ENCODE measurements at regions not wholly inside any gene's neighbourhood (a gene's known extent, or its start where the extent isn't known, plus 50 kb on each side); places are given as distances from the start of the nearest gene placed in this dataset.

DNA sequence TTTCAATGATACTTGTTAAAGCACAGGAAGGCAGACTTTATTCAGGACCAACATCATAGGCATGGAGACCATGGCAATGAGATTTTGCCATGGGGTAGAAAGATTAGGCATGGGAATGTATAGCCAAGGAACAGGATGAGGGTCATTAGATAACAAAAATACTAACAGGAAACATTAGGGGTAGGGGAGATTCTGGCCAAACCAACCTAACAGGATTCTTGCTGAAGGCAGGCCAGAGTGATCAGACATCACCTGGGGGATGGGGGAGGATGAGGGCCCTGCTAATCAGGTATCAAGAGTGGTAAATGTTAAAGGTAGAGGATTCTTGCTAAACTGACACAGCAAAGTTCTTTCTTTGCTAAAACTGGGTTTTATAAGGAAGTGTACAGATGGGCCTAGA, 481.8 kb downstream of the ETS1 start (continued):
- TF ChIP-seq MEF2B (IDR thresholded peaks at IDR 0.05; ENCODE audit: partially characterized antibody, poor library complexity, severe bottlenecking): no peak

GRCh38 chr11:128103278-128103873, 484.0 kb downstream of the ETS1 start:
- H2AFZ ChIP-seq (ENCODE audit: control insufficient read depth, low read depth, low read length): no peak overlapping the region
- H4K20me1 ChIP-seq (ENCODE audit: control insufficient read depth, insufficient read depth): no peaks in the 10 kb centered on the region; the same call in 1 of the 2 replicates
- no peak overlapping the region for H3K27ac ChIP-seq (ENCODE audit: control insufficient read depth, insufficient read depth)
- H3K27me3 ChIP-seq (replicated peaks in 1 of 2; ENCODE audit: control insufficient read depth in 2 of 2, insufficient read depth in 2 of 2, low read length in 1 of 2): no peaks in the 10 kb centered on the region
- ChIA-PET RAD21 (ENCODE audit: unreplicated experiment) (no interaction called here), CTCF (interaction anchor here (1.2 kb wide), 1 partner anchor 54 kb away, joined by 5 read pairs; no protein-coding TSS in a partner anchor), POLR2A (no interaction called here), SMC1A (ENCODE audit: uncharacterized antibody, unreplicated experiment) (no interaction called here)
- in situ Hi-C loops (cut with MboI) (no loop called here), intact Hi-C loops (cut with micrococcal nuclease; ENCODE audit: unreplicated experiment) (no loop called here)
- no TSS peak for BruUV-seq (replicated peaks)
- no peaks in the 10 kb centered on the region for H3K79me2 ChIP-seq (ENCODE audit: control insufficient read depth, insufficient read depth, low read length)
- no peak overlapping the region for H3K4me3 ChIP-seq
- ATAC-seq: no peak
- no peak overlapping the region for H3K4me2 ChIP-seq (ENCODE audit: control insufficient read depth, insufficient read depth)
- no peak for FAIRE-seq
- no peaks in the 10 kb centered on the region for H3K4me1 ChIP-seq (ENCODE audit: control insufficient read depth, insufficient read depth, low read length)
- no peaks in the 10 kb centered on the region for H3K9me3 ChIP-seq (replicated peaks; ENCODE audit: control insufficient read depth, insufficient read depth, low read length)
- H3K36me3 ChIP-seq (ENCODE audit: control insufficient read depth in 2 of 2, insufficient read depth in 2 of 2, low read length in 1 of 2): no peaks in the 10 kb centered on the region
- no peak for DNase-seq (ENCODE audit: low read depth, low spot score)
- WGBS (ENCODE audit: insufficient coverage, insufficient replicate concordance, low lambda C conversion rate, missing lambda C conversion rate): 0% methylated on average over 4 of the region's 4 CpGs
- no peak overlapping the region for H3K9ac ChIP-seq (ENCODE audit: control insufficient read depth, insufficient read depth, low read length)
- no peak for TF ChIP-seq ZBTB40 (IDR thresholded peaks at IDR 0.05; ENCODE audit: borderline replicate concordance)
- no peak for TF ChIP-seq GATAD2B (conservative IDR thresholded peaks at IDR 0.05; ENCODE audit: low read depth)
- TF ChIP-seq IKZF1 (conservative IDR thresholded peaks at IDR 0.05): no peak
- TF ChIP-seq BHLHE40 (IDR thresholded peaks at IDR 0.05; ENCODE audit: borderline replicate concordance in 1 of 2, low read depth in 2 of 2, low read length in 1 of 2): no peak
- no peak for TF ChIP-seq RFX5 (IDR thresholded peaks at IDR 0.05; ENCODE audit: low read depth, low read length)
- TF ChIP-seq, protein P1, sequence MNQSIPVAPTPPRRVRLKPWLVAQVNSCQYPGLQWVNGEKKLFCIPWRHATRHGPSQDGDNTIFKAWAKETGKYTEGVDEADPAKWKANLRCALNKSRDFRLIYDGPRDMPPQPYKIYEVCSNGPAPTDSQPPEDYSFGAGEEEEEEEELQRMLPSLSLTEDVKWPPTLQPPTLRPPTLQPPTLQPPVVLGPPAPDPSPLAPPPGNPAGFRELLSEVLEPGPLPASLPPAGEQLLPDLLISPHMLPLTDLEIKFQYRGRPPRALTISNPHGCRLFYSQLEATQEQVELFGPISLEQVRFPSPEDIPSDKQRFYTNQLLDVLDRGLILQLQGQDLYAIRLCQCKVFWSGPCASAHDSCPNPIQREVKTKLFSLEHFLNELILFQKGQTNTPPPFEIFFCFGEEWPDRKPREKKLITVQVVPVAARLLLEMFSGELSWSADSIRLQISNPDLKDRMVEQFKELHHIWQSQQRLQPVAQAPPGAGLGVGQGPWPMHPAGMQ (IDR thresholded peaks at IDR 0.05; ENCODE audit: borderline replicate concordance): no peak
- TF ChIP-seq SREBF2 (IDR thresholded peaks at IDR 0.05; ENCODE audit: low read length): no peak
- no peak for TF ChIP-seq SKIL (IDR thresholded peaks at IDR 0.05; ENCODE audit: low read depth, poor library complexity, severe bottlenecking)
- TF ChIP-seq, protein P2, sequence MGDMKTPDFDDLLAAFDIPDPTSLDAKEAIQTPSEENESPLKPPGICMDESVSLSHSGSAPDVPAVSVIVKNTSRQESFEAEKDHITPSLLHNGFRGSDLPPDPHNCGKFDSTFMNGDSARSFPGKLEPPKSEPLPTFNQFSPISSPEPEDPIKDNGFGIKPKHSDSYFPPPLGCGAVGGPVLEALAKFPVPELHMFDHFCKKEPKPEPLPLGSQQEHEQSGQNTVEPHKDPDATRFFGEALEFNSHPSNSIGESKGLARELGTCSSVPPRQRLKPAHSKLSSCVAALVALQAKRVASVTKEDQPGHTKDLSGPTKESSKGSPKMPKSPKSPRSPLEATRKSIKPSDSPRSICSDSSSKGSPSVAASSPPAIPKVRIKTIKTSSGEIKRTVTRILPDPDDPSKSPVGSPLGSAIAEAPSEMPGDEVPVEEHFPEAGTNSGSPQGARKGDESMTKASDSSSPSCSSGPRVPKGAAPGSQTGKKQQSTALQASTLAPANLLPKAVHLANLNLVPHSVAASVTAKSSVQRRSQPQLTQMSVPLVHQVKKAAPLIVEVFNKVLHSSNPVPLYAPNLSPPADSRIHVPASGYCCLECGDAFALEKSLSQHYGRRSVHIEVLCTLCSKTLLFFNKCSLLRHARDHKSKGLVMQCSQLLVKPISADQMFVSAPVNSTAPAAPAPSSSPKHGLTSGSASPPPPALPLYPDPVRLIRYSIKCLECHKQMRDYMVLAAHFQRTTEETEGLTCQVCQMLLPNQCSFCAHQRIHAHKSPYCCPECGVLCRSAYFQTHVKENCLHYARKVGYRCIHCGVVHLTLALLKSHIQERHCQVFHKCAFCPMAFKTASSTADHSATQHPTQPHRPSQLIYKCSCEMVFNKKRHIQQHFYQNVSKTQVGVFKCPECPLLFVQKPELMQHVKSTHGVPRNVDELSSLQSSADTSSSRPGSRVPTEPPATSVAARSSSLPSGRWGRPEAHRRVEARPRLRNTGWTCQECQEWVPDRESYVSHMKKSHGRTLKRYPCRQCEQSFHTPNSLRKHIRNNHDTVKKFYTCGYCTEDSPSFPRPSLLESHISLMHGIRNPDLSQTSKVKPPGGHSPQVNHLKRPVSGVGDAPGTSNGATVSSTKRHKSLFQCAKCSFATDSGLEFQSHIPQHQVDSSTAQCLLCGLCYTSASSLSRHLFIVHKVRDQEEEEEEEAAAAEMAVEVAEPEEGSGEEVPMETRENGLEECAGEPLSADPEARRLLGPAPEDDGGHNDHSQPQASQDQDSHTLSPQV (IDR thresholded peaks at IDR 0.05): no peak

Measured in GM12878 (cell line).